ENCODE measurements at regions not wholly inside any gene's neighbourhood (a gene's known extent, or its start where the extent isn't known, plus 50 kb on each side); places are given as distances from the start of the nearest gene placed in this dataset.

DNA sequence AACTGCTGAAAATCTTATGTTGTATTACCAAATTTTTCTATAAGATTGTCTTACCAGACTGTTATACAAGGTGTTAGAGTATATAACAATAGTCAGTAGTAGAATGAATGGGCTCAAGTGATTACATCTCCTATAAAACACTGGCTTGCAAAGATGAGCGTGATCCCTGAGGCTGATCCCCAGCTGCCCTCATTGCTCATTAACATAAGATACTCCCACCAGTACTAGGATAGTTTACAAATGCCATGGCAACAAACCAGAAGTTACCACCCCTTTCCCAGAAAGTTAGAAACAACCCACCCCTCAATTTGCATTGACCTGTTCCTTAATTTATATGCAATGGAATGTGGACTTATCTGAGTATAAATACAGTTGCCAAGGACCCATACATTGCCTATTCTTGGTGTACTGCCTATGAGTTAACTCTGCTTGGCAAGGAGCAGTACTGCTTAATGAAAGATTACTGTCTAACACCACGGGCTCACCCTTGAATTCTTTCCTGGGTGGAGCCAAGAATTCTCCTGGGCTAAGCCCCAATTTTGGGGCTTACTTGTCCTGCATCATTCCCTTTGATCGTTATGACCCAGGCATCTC is 252.8 kb upstream of the CHD6 start:
- TF ChIP-seq, protein P1, sequence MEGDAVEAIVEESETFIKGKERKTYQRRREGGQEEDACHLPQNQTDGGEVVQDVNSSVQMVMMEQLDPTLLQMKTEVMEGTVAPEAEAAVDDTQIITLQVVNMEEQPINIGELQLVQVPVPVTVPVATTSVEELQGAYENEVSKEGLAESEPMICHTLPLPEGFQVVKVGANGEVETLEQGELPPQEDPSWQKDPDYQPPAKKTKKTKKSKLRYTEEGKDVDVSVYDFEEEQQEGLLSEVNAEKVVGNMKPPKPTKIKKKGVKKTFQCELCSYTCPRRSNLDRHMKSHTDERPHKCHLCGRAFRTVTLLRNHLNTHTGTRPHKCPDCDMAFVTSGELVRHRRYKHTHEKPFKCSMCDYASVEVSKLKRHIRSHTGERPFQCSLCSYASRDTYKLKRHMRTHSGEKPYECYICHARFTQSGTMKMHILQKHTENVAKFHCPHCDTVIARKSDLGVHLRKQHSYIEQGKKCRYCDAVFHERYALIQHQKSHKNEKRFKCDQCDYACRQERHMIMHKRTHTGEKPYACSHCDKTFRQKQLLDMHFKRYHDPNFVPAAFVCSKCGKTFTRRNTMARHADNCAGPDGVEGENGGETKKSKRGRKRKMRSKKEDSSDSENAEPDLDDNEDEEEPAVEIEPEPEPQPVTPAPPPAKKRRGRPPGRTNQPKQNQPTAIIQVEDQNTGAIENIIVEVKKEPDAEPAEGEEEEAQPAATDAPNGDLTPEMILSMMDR (IDR thresholded peaks at IDR 0.05; ENCODE audit: low read depth, low read length, missing control alignments) = no peak
- H3K4me3 ChIP-seq (ENCODE audit: low read depth, low read length) = no peak overlapping the region
- in situ Hi-C loops (cut with HindIII; ENCODE audit: low sequenced_read_pairs) = no loop called here
- DNase-seq (ENCODE audit: low read depth) = no peak

GRCh38 chr20:41869261-41869660 is 251.1 kb upstream of the CHD6 start:
- TF ChIP-seq, protein P1 (IDR thresholded peaks at IDR 0.05; ENCODE audit: low read depth, low read length, missing control alignments) = no peak
- DNase-seq (ENCODE audit: low read depth) = no peak
- H3K4me3 ChIP-seq (ENCODE audit: low read depth, low read length) = no peak overlapping the region
- in situ Hi-C loops (cut with HindIII; ENCODE audit: low sequenced_read_pairs) = no loop called here

DNA sequence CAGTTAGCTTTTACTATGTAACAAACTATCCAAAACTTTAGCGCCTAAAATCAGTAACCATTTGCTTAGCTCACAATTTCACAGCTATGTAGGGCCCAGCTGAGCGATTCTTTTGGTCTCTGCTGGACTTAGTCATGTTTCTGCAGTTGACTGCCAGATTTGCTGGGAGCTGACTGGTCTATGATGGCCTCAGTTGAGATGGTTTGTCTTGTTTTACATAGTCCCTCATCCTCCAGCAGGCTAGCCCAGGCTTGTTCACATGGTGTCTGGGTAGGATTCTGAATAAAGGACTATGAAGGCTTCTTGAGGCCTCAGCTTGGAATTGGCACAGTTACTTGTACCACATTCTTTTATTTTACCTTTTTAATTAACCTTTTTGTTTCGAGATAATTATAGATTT is 247.8 kb upstream of the CHD6 start:
- no peak for DNase-seq (ENCODE audit: low read depth)
- no peak overlapping the region for H3K4me3 ChIP-seq (ENCODE audit: low read depth, low read length)
- in situ Hi-C loops (cut with HindIII; ENCODE audit: low sequenced_read_pairs) = no loop called here
- TF ChIP-seq, protein P1 (IDR thresholded peaks at IDR 0.05; ENCODE audit: low read depth, low read length, missing control alignments) = no peak

DNA sequence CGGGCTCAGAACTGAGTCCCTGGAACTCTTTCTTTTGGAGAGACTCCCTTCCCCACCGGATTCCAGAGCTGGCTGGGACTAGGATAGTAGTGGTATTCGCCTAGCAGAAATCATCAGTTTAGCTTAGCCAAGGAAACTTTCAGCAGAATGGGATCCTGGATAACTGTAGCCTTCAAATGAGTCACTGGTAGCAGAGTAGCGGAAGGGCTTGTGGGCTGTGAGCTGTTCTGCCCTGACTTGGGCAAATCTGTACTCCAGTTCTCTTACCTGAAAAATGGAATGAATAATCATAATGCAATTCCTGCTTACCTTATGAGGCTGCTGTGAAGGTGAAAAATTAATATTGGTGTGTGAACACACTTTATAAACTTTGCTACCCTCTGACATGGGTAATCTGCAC is 244.3 kb upstream of the CHD6 start:
- in situ Hi-C loops (cut with HindIII; ENCODE audit: low sequenced_read_pairs) = no loop called here
- TF ChIP-seq, protein P1 (IDR thresholded peaks at IDR 0.05; ENCODE audit: low read depth, low read length, missing control alignments) = no peak
- no peak overlapping the region for H3K4me3 ChIP-seq (ENCODE audit: low read depth, low read length)
- no peak for DNase-seq (ENCODE audit: low read depth)

- TF ChIP-seq, protein P1 (IDR thresholded peaks at IDR 0.05; ENCODE audit: low read depth, low read length, missing control alignments) = no peak
- no peak for DNase-seq (ENCODE audit: low read depth)
- H3K4me3 ChIP-seq (ENCODE audit: low read depth, low read length) = no peak overlapping the region
- in situ Hi-C loops (cut with HindIII; ENCODE audit: low sequenced_read_pairs) = no loop called here
Observed at GRCh38 chr20:41861772-41862422, 243.7 kb upstream of the CHD6 start.

DNA sequence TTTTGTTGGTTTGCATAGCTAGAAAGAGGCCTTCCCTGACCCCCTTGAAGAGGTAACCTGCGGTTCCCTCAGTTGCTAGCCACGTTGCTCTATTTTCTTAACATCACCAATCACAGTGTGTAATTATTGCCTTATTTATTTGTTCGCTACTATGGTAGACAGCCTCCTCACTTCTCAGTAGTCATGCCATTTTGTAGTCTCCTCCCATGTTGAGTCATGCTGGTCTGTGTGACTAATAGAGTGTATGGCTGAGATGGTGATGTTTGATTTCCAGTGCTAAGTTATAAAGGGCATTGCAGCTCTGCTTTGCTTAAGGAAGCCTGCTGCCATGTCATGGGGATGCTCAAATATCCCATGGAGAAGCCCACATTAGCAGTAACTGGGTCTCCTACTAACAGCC is 236.6 kb upstream of the CHD6 start:
- TF ChIP-seq, protein P1 (IDR thresholded peaks at IDR 0.05; ENCODE audit: low read depth, low read length, missing control alignments) = no peak
- no peak overlapping the region for H3K4me3 ChIP-seq (ENCODE audit: low read depth, low read length)
- DNase-seq (ENCODE audit: low read depth) = no peak
- in situ Hi-C loops (cut with HindIII; ENCODE audit: low sequenced_read_pairs) = no loop called here
